RWPE1 (cell line): ENCODE measurements at regions not wholly inside any gene's neighbourhood (a gene's known extent, or its start where the extent isn't known, plus 50 kb on each side); places are given as distances from the start of the nearest gene placed in this dataset.
A peak's percentile ranks its signal among the peaks of the same experiment; 100 is the strongest.

Source experiments
- CTCF ChIA-PET: fragments of 350-600 bp; sonication (Branson Sonifier 250); formaldehyde crosslinking; extraction: SDS; loops from one replicate; lab custom pipeline; 2021; lab: Yijun Ruan, JAX
- POLR2A ChIA-PET: fragments of 400-600 bp; formaldehyde crosslinking; extraction: SDS; loops from one replicate; lab custom pipeline; 2020; ENCODE audit warnings: antibody characterized with exemption; ENCODE audit not compliant: low non-redundant PET; lab: Yijun Ruan, JAX
- DNase-seq: peaks from one replicate; pipeline ENCODE4 v3.0.0; 2012; ENCODE audit warnings: low spot score
- H3K27ac ChIP-seq: fragments of 450-650 bp; 2 replicates; pipeline ENCODE4 v1.5.1; 2017
- TF ChIP-seq, protein P1 (sequence below): fragments of 450-650 bp; conservative IDR thresholded peaks from 2 replicates; pipeline ENCODE4 v1.5.1; 2017; ENCODE audit warnings: low read depth, mild to moderate bottlenecking

DNA sequence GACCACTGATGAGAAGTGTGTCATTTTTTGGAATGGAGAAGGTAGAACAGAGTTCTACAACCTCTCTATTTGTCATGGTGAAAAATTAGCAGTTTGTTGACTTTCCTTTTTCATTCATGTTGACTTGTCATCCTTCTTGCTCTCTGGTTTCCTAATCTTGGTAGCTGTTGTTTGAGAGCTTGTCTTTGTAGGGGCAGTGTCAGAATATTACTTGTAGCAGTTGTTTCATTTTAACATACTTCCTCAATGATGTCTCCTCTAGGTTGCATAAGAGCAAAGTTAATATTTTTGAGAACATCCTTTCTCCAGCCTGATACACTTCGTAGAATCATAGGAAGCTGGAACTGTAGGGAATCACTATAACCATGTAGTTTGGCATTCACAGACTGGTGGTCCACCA lies 368.2 kb upstream of the FANCL start:
- DNase-seq = no peak
- POLR2A ChIA-PET = no interaction called here
- TF ChIP-seq, protein P1, sequence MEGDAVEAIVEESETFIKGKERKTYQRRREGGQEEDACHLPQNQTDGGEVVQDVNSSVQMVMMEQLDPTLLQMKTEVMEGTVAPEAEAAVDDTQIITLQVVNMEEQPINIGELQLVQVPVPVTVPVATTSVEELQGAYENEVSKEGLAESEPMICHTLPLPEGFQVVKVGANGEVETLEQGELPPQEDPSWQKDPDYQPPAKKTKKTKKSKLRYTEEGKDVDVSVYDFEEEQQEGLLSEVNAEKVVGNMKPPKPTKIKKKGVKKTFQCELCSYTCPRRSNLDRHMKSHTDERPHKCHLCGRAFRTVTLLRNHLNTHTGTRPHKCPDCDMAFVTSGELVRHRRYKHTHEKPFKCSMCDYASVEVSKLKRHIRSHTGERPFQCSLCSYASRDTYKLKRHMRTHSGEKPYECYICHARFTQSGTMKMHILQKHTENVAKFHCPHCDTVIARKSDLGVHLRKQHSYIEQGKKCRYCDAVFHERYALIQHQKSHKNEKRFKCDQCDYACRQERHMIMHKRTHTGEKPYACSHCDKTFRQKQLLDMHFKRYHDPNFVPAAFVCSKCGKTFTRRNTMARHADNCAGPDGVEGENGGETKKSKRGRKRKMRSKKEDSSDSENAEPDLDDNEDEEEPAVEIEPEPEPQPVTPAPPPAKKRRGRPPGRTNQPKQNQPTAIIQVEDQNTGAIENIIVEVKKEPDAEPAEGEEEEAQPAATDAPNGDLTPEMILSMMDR = no peak
- H3K27ac ChIP-seq = no peak overlapping the region
- CTCF ChIA-PET = no interaction called here

DNA sequence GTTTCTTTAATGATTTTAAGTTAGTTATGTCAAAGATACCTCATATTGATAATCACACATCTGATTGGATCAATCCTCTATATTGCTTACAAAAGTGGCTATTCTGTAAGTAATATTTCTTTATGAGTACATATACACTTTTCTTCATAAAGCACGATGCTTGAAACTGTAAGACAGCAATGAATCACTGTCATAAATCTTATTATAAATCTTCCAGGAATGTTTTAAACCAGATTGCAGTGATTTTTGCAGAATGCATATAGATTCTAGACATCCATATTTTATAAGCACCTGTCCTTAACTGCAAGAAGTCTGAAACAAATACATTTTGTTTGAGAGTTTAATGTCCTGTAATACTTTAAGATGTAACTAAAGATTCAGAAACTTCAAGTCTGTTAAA lies 367.0 kb upstream of the FANCL start:
- ChIA-PET CTCF (no interaction called here), POLR2A (no interaction called here)
- no peak overlapping the region for H3K27ac ChIP-seq
- TF ChIP-seq, protein P1 = no peak
- no peak for DNase-seq

DNA sequence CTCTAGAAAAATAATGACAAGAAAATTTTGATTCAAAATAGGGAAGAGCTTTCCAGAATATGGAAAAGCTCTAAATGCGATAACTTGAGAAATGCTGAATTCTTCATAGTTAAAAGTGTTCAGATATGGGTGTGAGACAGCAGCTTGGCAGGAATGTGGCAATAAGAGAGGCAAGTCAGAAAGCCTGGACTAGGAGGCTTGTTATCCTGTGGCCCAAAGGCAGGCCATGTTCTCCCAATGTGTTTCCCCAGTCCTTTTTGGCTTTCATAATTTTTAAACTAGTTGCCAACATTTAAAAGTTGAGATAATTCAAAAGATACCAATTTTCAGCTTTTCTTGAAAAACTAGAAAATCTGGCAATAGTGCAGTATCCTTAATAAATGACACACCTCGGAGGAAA lies 366.3 kb upstream of the FANCL start:
- TF ChIP-seq, protein P1 = no peak
- ChIA-PET CTCF (interaction anchor here (0.5 kb wide), 1 partner anchor 49 kb away, joined by 5 read pairs; no protein-coding TSS in a partner anchor), POLR2A (no interaction called here)
- no peak for DNase-seq
- H3K27ac ChIP-seq = no peak overlapping the region

DNA sequence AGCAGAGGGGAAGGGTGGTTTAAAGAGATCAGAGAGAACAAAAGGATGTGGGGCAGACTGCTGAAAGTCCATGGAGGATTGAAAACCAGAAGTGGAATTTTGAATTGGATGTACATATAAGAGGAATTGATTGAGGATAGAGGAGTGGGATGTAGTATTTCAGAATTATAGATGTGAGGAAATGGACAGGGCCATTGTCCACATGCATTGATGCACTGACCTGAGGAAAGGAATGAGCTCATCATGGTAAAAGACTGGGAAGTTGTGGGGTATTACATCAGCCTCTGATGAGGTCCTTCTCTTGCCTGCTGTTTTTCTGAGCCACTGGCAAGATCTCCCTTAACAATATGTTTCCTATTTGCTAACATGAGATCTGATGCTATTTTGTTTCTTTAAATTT lies 365.7 kb upstream of the FANCL start:
- ChIA-PET POLR2A (no interaction called here), CTCF (interaction anchor here (0.5 kb wide), 1 partner anchor 50 kb away, joined by 5 read pairs; no protein-coding TSS in a partner anchor)
- H3K27ac ChIP-seq = no peak overlapping the region
- no peak for DNase-seq
- TF ChIP-seq, protein P1 = no peak

DNA sequence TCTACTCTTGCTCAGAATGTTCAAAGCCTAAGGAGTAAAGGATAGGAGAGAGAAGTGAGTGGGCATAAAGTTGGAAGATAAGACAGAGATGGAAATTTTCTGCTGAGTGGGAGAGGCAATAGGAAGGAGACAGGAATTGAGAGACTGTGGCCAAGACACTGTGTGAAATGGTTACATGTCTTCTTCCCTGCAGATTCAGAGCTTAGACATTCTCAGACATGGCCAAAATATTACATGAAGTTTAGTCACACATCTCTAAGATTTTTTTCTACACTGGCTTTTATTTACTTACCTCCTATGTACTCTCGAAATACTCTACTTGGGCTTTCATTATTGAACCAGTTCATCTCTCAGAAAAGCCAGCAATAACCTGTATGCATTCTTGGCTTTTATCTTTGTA lies 363.0 kb upstream of the FANCL start:
- DNase-seq = no peak
- ChIA-PET POLR2A (no interaction called here), CTCF (no interaction called here)
- no peak overlapping the region for H3K27ac ChIP-seq
- TF ChIP-seq, protein P1 = no peak

DNA sequence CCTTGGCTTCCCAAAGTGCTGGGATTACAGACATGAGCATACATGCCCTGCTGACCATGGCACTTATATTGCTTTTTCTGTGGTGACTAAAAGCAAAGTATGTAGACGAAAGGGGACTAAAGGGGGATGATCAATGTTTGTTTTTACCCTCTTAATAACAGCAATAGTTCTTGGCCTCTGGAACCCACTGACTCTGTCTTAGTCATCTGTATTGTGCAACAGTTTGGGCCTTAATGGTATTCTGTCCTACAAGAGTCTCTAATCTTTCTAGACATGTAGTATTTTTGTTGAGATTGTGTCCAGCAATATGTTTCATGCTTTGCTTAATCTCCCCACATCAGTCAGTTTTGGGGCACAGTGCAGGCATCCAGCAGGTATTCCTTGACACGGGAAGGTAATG lies 359.9 kb upstream of the FANCL start:
- DNase-seq = peak; percentile 48
- no peak overlapping the region for H3K27ac ChIP-seq
- ChIA-PET CTCF (no interaction called here), POLR2A (no interaction called here)
- TF ChIP-seq, protein P1 = no peak

DNA sequence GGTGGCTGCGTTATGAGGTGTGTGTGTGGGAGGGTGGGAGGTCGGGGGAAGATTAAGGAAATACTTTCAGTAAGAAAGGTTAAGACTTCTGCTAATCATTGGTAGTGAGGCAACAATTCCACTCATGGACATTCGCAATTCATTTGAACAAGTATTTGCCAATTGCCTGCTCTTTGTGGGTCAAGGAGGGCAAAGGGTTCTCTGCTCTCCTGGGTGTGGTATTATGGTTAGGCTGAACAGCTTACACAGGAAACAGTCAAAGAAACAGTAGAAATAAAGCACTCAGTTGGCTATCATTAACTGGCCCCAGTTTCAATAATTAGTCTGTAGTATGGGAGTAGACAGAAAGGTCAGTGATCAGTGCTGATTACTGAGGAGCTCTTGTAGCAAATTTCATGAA lies 357.0 kb upstream of the FANCL start:
- H3K27ac ChIP-seq = no peak overlapping the region
- TF ChIP-seq, protein P1 = no peak
- ChIA-PET POLR2A (no interaction called here), CTCF (no interaction called here)
- no peak for DNase-seq
